ENCODE measurements at regions not wholly inside any gene's neighbourhood (a gene's known extent, or its start where the extent isn't known, plus 50 kb on each side); places are given as distances from the start of the nearest gene placed in this dataset.

GRCh38 chr2:240355962-240356361 lies 79.5 kb upstream of the GPC1 start:
- intact Hi-C loops (cut with DNase I; ENCODE audit: low total_unique reads) (no loop called here), in situ Hi-C loops (cut with MboI; ENCODE audit: low pct_ligation_motif_present in 1 of 4, low pct_unique_long_range_greater_than_20kb in 1 of 4, low sequenced_read_pairs in 3 of 4) (no loop called here)
- DNase-seq = no peak
- Histone ChIP-seq H3K4me3 (no peak overlapping the region), H3K9me3 (no peaks in the 10 kb centered on the region), H3K27ac (no peak overlapping the region), H3K27me3 (no peaks in the 10 kb centered on the region), H3K4me1 (peaks cover 0 to 2% (median 0%) of the 10 kb centered on the region in 4 donors), H3K36me3 (no peaks in the 10 kb centered on the region)
- 89% methylated on average over 17 of the region's 17 CpGs; no CpG with 5 or more reads in 1 of the 2 donors for WGBS, 2 donors (ENCODE audit: low coverage in 1 of 2)
- TF ChIP-seq EP300 (IDR thresholded peaks at IDR 0.05; ENCODE audit: low read depth) (no peak), POLR2A (IDR thresholded peaks at IDR 0.05) (no peak), POLR2AphosphoS5 (IDR thresholded peaks at IDR 0.05) (no peak), CTCF (IDR thresholded peaks at IDR 0.05) (no peak)

GRCh38 chr2:240356700-240357640 lies 78.5 kb upstream of the GPC1 start:
- no peak for DNase-seq
- Histone ChIP-seq H3K4me1 (no peaks in the 10 kb centered on the region), H3K4me3 (no peak overlapping the region), H3K27me3 (no peaks in the 10 kb centered on the region), H3K36me3 (no peaks in the 10 kb centered on the region), H3K9me3 (no peaks in the 10 kb centered on the region), H3K27ac (no peak overlapping the region)
- 76 to 80% methylated on average over 12 to 26 of the region's 26 CpGs for WGBS, 2 donors (ENCODE audit: low coverage in 1 of 2)
- TF ChIP-seq EP300 (IDR thresholded peaks at IDR 0.05; ENCODE audit: low read depth) (no peak), CTCF (IDR thresholded peaks at IDR 0.05) (no peak), POLR2A (IDR thresholded peaks at IDR 0.05) (no peak), POLR2AphosphoS5 (IDR thresholded peaks at IDR 0.05) (no peak)
- in situ Hi-C loops (cut with MboI; ENCODE audit: low pct_ligation_motif_present in 1 of 4, low pct_unique_long_range_greater_than_20kb in 1 of 4, low sequenced_read_pairs in 3 of 4) = no loop called here
- intact Hi-C loops (cut with DNase I; ENCODE audit: low total_unique reads) = no loop called here

GRCh38 chr2:240357641-240358012 lies 77.8 kb upstream of the GPC1 start:
- no peaks in the 10 kb centered on the region for H3K36me3 ChIP-seq
- no peaks in the 10 kb centered on the region for H3K27me3 ChIP-seq
- no peaks in the 10 kb centered on the region for H3K4me1 ChIP-seq
- in situ Hi-C loops (cut with MboI; ENCODE audit: low pct_ligation_motif_present in 1 of 4, low pct_unique_long_range_greater_than_20kb in 1 of 4, low sequenced_read_pairs in 3 of 4) = no loop called here
- 78 to 80% methylated on average over 4 of the region's 4 CpGs for WGBS, 2 donors (ENCODE audit: low coverage in 1 of 2)
- intact Hi-C loops (cut with DNase I; ENCODE audit: low total_unique reads) = no loop called here
- H3K4me3 ChIP-seq = no peak overlapping the region
- no peaks in the 10 kb centered on the region for H3K9me3 ChIP-seq
- DNase-seq = no peak
- TF ChIP-seq CTCF (IDR thresholded peaks at IDR 0.05) (no peak), POLR2AphosphoS5 (IDR thresholded peaks at IDR 0.05) (no peak), EP300 (IDR thresholded peaks at IDR 0.05; ENCODE audit: low read depth) (no peak), POLR2A (IDR thresholded peaks at IDR 0.05) (no peak)
- H3K27ac ChIP-seq = no peak overlapping the region

- H3K9me3 ChIP-seq = no peaks in the 10 kb centered on the region
- no peaks in the 10 kb centered on the region for H3K36me3 ChIP-seq
- intact Hi-C loops (cut with DNase I; ENCODE audit: low total_unique reads) = no loop called here
- H3K4me1 ChIP-seq = no peaks in the 10 kb centered on the region
- in situ Hi-C loops (cut with MboI; ENCODE audit: low pct_ligation_motif_present in 1 of 4, low pct_unique_long_range_greater_than_20kb in 1 of 4, low sequenced_read_pairs in 3 of 4) = no loop called here
- H3K4me3 ChIP-seq = no peak overlapping the region
- TF ChIP-seq EP300 (IDR thresholded peaks at IDR 0.05; ENCODE audit: low read depth) (no peak), POLR2AphosphoS5 (IDR thresholded peaks at IDR 0.05) (no peak), CTCF (IDR thresholded peaks at IDR 0.05) (no peak), POLR2A (IDR thresholded peaks at IDR 0.05) (no peak)
- WGBS, 2 donors (ENCODE audit: low coverage in 1 of 2) = 76% methylated on average over 7 of the region's 7 CpGs; no CpG with 5 or more reads in 1 of the 2 donors
- no peak for DNase-seq
- no peak overlapping the region for H3K27ac ChIP-seq
- no peaks in the 10 kb centered on the region for H3K27me3 ChIP-seq
Measured at GRCh38 chr2:240358080-240358479, 77.4 kb upstream of the GPC1 start.
